Limb (tissue), 2 donors: ENCODE measurements at regions not wholly inside any gene's neighbourhood (a gene's known extent, or its start where the extent isn't known, plus 50 kb on each side); places are given as distances from the start of the nearest gene placed in this dataset.

Experiments used
- DNase-seq, 2 donors: peaks; one replicate each; pipeline ENCODE4 v3.0.0-alpha.2; 2016; ENCODE audit errors: extremely low spot score in 2 of 2

DNA sequence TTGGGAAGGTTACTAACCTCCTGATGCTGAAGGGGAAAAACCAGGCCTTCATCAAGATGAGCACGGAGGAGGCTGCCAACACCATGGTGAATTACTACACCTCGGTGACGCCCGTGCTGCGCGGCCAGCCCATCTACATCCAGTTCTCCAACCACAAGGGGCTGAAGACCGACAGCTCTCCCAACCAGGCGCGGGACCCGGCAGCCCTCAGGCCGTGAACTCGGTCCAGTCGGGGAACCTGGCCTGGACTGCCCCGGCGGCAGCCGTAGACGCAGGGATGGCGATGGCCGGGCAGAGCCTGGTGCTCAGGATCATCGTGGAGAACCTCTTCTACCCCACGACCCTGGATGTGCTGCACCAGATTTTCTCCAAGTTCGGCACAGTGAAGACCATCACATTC is 133.0 kb upstream of the FUT8 start:
- no peak for DNase-seq

GRCh38 chr14:65279958-65280357 is 132.6 kb upstream of the FUT8 start:
- no peak for DNase-seq

- DNase-seq: no peak
These were observed 131.9 kb upstream of the FUT8 start for GRCh38 chr14:65280653-65281052.

DNA sequence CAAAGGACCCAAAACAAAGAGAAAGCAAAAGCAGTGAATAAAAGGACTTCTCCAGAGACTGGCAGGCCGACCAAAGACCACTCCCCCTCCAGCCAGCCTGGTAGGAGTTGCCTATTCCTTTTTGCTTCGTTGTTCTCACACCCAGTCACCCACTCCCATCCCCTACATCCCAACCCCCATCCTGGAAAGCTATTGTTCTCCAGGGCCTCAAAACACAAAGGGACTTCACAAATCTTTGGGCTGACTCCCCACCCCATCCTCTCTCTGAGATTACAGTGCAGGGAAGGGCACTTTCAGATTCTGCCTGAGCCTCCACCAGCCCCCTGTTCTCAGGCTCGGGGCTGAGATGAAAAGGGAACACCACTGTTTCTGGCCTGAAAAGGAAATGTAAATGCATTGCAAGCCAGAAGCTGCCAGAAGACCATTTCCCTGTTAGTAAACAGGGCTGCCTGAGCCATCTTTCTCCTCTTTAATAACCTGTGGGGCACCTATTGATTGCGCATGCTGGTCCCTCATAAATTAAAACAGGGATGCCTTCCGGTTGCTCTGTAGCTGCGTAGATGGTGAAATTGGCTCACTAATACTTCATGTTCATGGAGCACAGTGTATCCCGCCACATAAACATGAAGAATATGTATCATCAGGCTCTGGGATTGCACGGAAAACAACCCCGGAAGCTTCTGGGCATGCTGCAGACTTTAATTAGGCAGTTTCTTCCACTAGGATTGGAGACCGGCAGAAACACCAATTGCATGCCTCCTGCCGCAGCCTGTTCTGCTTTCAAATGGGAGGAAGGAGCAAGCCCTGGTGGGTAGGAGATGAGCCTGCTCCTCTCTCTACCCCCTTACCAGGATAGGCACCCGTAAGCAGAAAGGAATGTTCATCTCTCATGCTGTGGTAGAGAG is 130.3 kb upstream of the FUT8 start:
- peak in 1 of 2 donors; percentile 33 for DNase-seq

- DNase-seq: no peak
These were observed 129.7 kb upstream of the FUT8 start for GRCh38 chr14:65282896-65283253.

- no peak for DNase-seq
These were observed 126.1 kb upstream of the FUT8 start for GRCh38 chr14:65286443-65286842.

GRCh38 chr14:65287264-65288131 is 125.0 kb upstream of the FUT8 start:
- DNase-seq: no peak

GRCh38 chr14:65290830-65291229 is 121.7 kb upstream of the FUT8 start:
- no peak for DNase-seq

- DNase-seq: no peak
These were observed 121.0 kb upstream of the FUT8 start for GRCh38 chr14:65291531-65291930.

GRCh38 chr14:65294816-65295215 is 117.7 kb upstream of the FUT8 start:
- DNase-seq: no peak

DNA sequence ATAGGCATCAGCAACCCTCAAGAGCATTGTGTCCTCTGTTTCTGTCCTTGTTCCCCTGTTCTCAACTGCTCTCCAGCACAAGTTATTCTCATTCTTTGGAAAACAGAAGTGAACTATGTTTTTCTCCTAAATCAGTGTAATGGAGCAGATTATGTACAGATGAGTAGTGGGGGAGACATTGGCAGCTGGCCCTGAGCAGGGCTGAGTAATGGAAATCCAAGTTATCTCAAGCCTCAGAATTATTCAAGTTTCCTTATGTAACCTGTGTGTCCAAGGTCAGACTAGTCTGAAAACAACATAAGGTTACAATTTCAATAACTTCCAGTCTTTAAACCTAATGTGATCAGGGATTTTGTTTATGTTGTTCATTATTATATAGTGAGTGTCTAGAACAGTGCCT is 116.1 kb upstream of the FUT8 start:
- DNase-seq: no peak

GRCh38 chr14:65296876-65297275 is 115.7 kb upstream of the FUT8 start:
- DNase-seq: no peak

DNA sequence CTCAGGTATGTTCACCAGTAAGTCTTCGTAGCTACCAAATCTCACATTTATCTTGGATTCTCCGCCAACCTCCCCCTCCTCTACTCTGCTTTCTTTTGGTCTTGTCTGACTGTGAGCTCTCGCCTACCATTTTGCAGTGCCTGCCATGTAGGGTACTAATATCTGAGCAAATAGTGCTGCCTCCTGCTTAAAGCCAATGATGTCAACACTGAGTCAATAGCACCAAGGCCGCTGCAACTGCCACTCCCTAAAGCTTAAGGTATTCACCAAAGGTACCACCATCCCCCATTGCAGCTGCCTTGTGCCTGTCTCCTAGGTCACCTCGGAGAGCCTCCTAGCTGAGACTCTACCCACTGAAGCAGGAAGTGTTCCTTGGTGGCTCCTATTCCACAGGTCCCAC is 114.8 kb upstream of the FUT8 start:
- DNase-seq: no peak

DNA sequence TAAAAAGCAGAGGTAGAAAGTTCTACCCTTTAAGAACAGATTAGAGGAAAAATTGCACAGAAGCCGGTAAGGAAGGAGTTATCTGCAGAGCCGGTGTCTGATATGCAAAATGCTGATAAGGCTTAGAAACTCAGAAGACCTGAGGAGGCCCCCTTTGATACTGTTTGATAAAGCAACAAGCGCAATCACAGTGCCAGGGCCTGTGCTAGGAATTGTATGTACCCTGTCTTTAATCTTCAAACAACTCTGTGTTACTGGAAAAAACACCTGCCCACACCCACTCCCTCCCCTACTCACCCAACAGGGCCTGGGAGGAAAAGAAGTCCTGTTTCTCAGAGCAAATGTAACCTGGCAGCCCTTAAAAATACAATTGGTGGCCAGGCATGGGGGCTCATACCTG is 112.7 kb upstream of the FUT8 start:
- no peak for DNase-seq

DNA sequence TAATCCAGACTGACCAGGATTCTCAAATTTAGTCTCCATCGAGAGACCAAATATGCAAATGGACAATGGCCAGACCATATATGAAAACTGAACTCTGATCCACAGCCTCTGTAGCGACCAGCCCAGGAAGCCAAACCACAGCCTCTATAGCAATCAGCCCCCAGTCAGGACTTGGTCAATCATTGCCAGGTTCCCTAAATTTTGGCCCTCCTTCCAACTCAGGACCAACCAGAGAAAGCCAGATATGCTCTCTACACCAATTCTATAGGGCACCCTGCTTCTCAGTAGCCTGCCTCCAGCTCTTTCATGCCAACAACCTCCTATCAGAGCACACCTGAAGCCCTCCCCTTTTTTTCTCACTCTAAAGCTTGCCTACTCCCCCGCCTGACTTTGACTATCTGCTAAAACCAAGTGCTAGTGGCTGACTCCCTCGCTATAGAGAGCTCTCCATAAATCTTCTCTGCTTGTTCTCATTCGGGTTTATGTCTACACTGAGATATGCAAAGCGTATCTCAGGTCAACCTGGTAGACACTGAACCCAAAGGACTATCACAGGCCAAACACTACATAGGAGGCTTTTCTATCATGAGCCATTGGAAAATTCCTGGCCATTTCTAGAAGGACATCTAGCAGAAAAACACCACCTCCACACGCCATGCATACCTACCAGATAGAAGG is 110.5 kb upstream of the FUT8 start:
- no peak for DNase-seq

DNA sequence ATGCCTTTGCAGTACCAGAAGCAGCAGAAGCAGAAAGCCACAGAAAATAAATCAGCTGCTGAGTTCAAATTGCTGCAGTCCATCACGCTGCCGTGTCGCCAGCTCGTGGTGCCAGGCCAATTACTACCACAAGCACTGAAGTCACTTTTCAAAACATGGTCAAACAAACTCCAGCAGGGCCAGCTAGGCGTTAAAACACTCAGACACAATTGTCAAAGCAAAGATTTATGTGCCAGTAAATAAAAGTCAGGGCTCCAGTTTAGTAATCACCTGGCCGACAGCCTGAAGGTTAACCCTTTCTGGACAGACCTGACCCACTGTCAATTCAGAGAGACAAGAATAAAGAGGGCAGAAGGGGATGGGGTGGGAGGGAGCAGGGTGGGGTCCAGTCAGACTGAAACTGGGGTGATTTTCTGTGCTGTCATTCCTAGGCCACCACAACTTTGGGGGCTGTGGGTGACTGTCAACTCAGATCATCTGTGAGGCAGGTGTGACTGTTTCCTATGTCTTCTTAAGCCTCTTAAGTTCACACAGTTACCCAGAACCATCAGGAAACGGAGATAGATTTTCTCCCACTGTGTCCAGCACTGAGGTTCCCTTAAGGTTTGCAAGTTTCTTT is 109.8 kb upstream of the FUT8 start:
- no peak for DNase-seq

GRCh38 chr14:65303190-65303898 is 109.2 kb upstream of the FUT8 start:
- no peak for DNase-seq

GRCh38 chr14:65303899-65304222 is 108.7 kb upstream of the FUT8 start:
- no peak for DNase-seq

GRCh38 chr14:65304239-65304638 is 108.3 kb upstream of the FUT8 start:
- DNase-seq: no peak

- DNase-seq: no peak
These were observed 107.6 kb upstream of the FUT8 start for GRCh38 chr14:65304963-65305362.

- DNase-seq: no peak
These were observed 104.0 kb upstream of the FUT8 start for GRCh38 chr14:65308536-65308935.
